ENCODE measurements at regions not wholly inside any gene's neighbourhood (a gene's known extent, or its start where the extent isn't known, plus 50 kb on each side); places are given as distances from the start of the nearest gene placed in this dataset.

DNA sequence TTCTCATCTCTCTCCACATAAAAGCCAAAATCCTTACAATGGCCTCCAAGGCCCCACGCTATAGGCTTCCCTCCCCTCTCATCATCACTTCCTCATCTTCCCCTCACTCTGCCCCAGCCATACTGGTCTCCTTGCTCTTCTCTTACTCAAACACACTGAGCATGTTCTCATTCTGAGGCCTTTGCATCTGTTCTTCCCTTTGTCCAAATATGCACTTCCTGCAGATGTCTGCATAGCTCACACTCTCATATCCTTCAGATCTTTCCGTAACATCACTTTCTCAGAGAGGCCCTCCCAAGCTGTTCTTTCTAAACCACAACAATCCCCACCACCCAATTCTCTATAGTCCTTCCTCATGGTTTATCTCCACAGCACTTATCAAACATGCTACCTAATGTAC is 284.1 kb downstream of the HHIPL2 start:
- no peak overlapping the region for H3K4me2 ChIP-seq (ENCODE audit: low read length)
- CTCF ChIA-PET, result no interaction called here
- no peak overlapping the region for H3K27ac ChIP-seq (ENCODE audit: low read length)
- no peaks in the 10 kb centered on the region for H3F3A ChIP-seq (ENCODE audit: low read length, unreplicated experiment)
- H3K9me2 ChIP-seq (replicated peaks; ENCODE audit: low read length), result no peaks in the 10 kb centered on the region
- BruUV-seq (replicated peaks), result no TSS peak
- no peaks in the 10 kb centered on the region for H3K79me2 ChIP-seq (ENCODE audit: low read length)
- TF ChIP-seq EZH2phosphoT487 (IDR thresholded peaks at IDR 0.05; ENCODE audit: borderline replicate concordance, low read length) (no peak), EZH2 (IDR thresholded peaks at IDR 0.05; ENCODE audit: low read length, unreplicated experiment) (no peak)
- TF ChIP-seq, protein P1, sequence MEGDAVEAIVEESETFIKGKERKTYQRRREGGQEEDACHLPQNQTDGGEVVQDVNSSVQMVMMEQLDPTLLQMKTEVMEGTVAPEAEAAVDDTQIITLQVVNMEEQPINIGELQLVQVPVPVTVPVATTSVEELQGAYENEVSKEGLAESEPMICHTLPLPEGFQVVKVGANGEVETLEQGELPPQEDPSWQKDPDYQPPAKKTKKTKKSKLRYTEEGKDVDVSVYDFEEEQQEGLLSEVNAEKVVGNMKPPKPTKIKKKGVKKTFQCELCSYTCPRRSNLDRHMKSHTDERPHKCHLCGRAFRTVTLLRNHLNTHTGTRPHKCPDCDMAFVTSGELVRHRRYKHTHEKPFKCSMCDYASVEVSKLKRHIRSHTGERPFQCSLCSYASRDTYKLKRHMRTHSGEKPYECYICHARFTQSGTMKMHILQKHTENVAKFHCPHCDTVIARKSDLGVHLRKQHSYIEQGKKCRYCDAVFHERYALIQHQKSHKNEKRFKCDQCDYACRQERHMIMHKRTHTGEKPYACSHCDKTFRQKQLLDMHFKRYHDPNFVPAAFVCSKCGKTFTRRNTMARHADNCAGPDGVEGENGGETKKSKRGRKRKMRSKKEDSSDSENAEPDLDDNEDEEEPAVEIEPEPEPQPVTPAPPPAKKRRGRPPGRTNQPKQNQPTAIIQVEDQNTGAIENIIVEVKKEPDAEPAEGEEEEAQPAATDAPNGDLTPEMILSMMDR (conservative IDR thresholded peaks at IDR 0.05; ENCODE audit: low read depth, low read length), result no peak
- peaks cover 51% of the 10 kb centered on the region for H3K27me3 ChIP-seq (ENCODE audit: low read length)
- H4K20me1 ChIP-seq (ENCODE audit: low read length), result no peaks in the 10 kb centered on the region
- POLR2A ChIA-PET (ENCODE audit: unreplicated experiment), result no interaction called here
- DNase-seq, result no peak
- H3K9ac ChIP-seq (ENCODE audit: low read length), result no peak overlapping the region
- H3K4me1 ChIP-seq (ENCODE audit: insufficient read depth, low read length), result no peaks in the 10 kb centered on the region
- H3K9me3 ChIP-seq (ENCODE audit: low read length), result no peaks in the 10 kb centered on the region
- intact Hi-C loops (cut with micrococcal nuclease), result no loop called here
- H3K36me3 ChIP-seq (ENCODE audit: low read depth, low read length), result no peaks in the 10 kb centered on the region
- H3K4me3 ChIP-seq (ENCODE audit: low read length), result no peak overlapping the region
- no peak for ATAC-seq
- no peak overlapping the region for H2AFZ ChIP-seq (ENCODE audit: low read length)

DNA sequence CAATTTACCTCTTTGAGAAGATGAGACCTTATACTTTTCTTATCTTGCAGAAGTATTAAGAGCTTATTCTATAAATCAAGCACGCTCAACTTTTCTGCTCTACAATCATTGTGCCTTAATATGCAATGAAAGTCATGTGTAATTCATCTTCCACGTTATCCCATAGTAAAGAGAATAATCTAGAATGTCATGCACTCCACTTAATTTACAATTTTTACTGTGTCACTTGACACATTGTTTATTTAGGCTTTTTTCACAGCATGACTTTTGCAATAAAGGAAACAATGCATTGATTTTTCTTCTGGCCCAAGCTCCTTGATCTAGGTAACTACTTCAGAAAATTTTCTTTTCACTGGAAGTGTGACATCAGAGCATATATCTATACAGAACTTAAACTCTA is 290.9 kb downstream of the HHIPL2 start:
- no peaks in the 10 kb centered on the region for H4K20me1 ChIP-seq (ENCODE audit: low read length)
- DNase-seq, result no peak
- ChIA-PET POLR2A (ENCODE audit: unreplicated experiment) (no interaction called here), CTCF (no interaction called here)
- no peaks in the 10 kb centered on the region for H3K4me1 ChIP-seq (ENCODE audit: insufficient read depth, low read length)
- H3K4me3 ChIP-seq (ENCODE audit: low read length), result no peak overlapping the region
- intact Hi-C loops (cut with micrococcal nuclease), result no loop called here
- no peaks in the 10 kb centered on the region for H3K9me3 ChIP-seq (ENCODE audit: low read length)
- no peak overlapping the region for H2AFZ ChIP-seq (ENCODE audit: low read length)
- no peak overlapping the region for H3K27ac ChIP-seq (ENCODE audit: low read length)
- no peaks in the 10 kb centered on the region for H3K79me2 ChIP-seq (ENCODE audit: low read length)
- no TSS peak for BruUV-seq (replicated peaks)
- no peaks in the 10 kb centered on the region for H3F3A ChIP-seq (ENCODE audit: low read length, unreplicated experiment)
- ATAC-seq, result no peak
- H3K27me3 ChIP-seq (ENCODE audit: low read length), result peaks cover 37% of the 10 kb centered on the region
- no peak overlapping the region for H3K9ac ChIP-seq (ENCODE audit: low read length)
- H3K36me3 ChIP-seq (ENCODE audit: low read depth, low read length), result no peaks in the 10 kb centered on the region
- no peaks in the 10 kb centered on the region for H3K9me2 ChIP-seq (replicated peaks; ENCODE audit: low read length)
- H3K4me2 ChIP-seq (ENCODE audit: low read length), result no peak overlapping the region
- TF ChIP-seq, protein P1 (conservative IDR thresholded peaks at IDR 0.05; ENCODE audit: low read depth, low read length), result no peak
- TF ChIP-seq EZH2 (IDR thresholded peaks at IDR 0.05; ENCODE audit: low read length, unreplicated experiment) (no peak), EZH2phosphoT487 (IDR thresholded peaks at IDR 0.05; ENCODE audit: borderline replicate concordance, low read length) (no peak)

DNA sequence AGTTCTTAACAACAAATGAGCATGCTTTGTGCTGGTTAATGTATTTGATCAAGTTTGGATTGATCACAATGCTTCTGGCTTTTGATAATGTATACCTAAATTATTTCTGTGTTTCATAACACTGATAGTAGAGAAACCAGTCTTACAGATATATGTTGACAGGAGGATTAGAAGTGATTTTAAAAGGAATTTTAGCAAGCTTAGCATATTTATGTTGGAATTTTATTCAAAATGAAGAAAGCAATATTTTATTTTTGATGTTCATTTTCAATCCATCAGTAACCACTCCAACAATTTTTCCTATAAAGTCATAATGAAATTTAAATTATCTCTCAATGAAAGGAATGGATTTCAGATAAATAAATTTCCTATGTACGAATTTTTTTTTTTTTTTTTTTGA is 291.8 kb downstream of the HHIPL2 start:
- Histone ChIP-seq H3F3A (ENCODE audit: low read length, unreplicated experiment) (no peaks in the 10 kb centered on the region), H3K36me3 (ENCODE audit: low read depth, low read length) (no peaks in the 10 kb centered on the region), H3K4me3 (ENCODE audit: low read length) (no peak overlapping the region), H2AFZ (ENCODE audit: low read length) (no peak overlapping the region), H3K9ac (ENCODE audit: low read length) (no peak overlapping the region), H3K9me3 (ENCODE audit: low read length) (no peaks in the 10 kb centered on the region), H3K4me2 (ENCODE audit: low read length) (no peak overlapping the region), H3K27ac (ENCODE audit: low read length) (no peak overlapping the region), H3K4me1 (ENCODE audit: insufficient read depth, low read length) (no peaks in the 10 kb centered on the region), H3K27me3 (ENCODE audit: low read length) (peaks cover 28% of the 10 kb centered on the region), H3K9me2 (replicated peaks; ENCODE audit: low read length) (no peaks in the 10 kb centered on the region), H3K79me2 (ENCODE audit: low read length) (no peaks in the 10 kb centered on the region), H4K20me1 (ENCODE audit: low read length) (no peaks in the 10 kb centered on the region)
- ChIA-PET CTCF (no interaction called here), POLR2A (ENCODE audit: unreplicated experiment) (no interaction called here)
- DNase-seq (no peak), ATAC-seq (no peak)
- TF ChIP-seq, protein P1 (conservative IDR thresholded peaks at IDR 0.05; ENCODE audit: low read depth, low read length), result no peak
- TF ChIP-seq EZH2 (IDR thresholded peaks at IDR 0.05; ENCODE audit: low read length, unreplicated experiment), result no peak
- no peak for TF ChIP-seq EZH2phosphoT487 (IDR thresholded peaks at IDR 0.05; ENCODE audit: borderline replicate concordance, low read length)
- no TSS peak for BruUV-seq (replicated peaks)
- intact Hi-C loops (cut with micrococcal nuclease), result no loop called here

Data from PC-3 (cell line).